ENCODE measurements at regions not wholly inside any gene's neighbourhood (a gene's known extent, or its start where the extent isn't known, plus 50 kb on each side); places are given as distances from the start of the nearest gene placed in this dataset.

DNA sequence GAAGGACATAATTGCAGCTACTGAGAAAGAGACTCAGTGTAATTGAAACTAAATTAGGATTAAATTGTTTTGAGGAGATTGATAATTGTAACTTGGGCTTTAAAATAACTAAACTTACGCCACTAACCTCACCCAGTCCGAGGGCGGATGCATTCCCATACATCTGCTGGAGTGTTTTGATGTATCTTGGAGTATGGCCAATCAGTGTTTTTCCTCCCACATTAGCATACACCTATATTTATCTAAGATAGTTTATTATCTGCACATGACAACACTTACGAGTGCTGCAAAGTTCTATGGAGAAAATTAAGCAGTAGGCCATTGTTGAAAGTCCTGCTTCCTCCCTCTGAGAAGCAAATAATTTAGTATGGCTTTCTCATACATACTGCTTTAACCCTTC lies 184.7 kb upstream of the PLEKHG7 start:
- no peaks in the 10 kb centered on the region for H3K36me3 ChIP-seq (ENCODE audit: insufficient read depth, low read length, poor library complexity, severe bottlenecking)
- no peaks in the 10 kb centered on the region for H3K4me1 ChIP-seq (ENCODE audit: insufficient read depth, low read length, poor library complexity, severe bottlenecking)
- ChIA-PET CTCF (no interaction called here), POLR2A (ENCODE audit: low non-redundant PET) (no interaction called here)
- H3K9me3 ChIP-seq (ENCODE audit: low read depth, low read length, poor library complexity, severe bottlenecking), result no peaks in the 10 kb centered on the region
- TF ChIP-seq, protein P1, sequence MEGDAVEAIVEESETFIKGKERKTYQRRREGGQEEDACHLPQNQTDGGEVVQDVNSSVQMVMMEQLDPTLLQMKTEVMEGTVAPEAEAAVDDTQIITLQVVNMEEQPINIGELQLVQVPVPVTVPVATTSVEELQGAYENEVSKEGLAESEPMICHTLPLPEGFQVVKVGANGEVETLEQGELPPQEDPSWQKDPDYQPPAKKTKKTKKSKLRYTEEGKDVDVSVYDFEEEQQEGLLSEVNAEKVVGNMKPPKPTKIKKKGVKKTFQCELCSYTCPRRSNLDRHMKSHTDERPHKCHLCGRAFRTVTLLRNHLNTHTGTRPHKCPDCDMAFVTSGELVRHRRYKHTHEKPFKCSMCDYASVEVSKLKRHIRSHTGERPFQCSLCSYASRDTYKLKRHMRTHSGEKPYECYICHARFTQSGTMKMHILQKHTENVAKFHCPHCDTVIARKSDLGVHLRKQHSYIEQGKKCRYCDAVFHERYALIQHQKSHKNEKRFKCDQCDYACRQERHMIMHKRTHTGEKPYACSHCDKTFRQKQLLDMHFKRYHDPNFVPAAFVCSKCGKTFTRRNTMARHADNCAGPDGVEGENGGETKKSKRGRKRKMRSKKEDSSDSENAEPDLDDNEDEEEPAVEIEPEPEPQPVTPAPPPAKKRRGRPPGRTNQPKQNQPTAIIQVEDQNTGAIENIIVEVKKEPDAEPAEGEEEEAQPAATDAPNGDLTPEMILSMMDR (conservative IDR thresholded peaks at IDR 0.05; ENCODE audit: low read depth, low read length), result no peak
- intact Hi-C loops (cut with micrococcal nuclease; ENCODE audit: unreplicated experiment), result no loop called here
- no peak overlapping the region for H3K4me3 ChIP-seq (ENCODE audit: low read depth, low read length, poor library complexity, severe bottlenecking)
- H3K27me3 ChIP-seq (replicated peaks; ENCODE audit: insufficient read depth, low read depth, low read length, poor library complexity), result no peaks in the 10 kb centered on the region
- H3K27ac ChIP-seq (ENCODE audit: low read depth, low read length, poor library complexity, severe bottlenecking), result no peak overlapping the region
- BruUV-seq (replicated peaks), result no TSS peak
- no peak for DNase-seq (ENCODE audit: low spot score)

DNA sequence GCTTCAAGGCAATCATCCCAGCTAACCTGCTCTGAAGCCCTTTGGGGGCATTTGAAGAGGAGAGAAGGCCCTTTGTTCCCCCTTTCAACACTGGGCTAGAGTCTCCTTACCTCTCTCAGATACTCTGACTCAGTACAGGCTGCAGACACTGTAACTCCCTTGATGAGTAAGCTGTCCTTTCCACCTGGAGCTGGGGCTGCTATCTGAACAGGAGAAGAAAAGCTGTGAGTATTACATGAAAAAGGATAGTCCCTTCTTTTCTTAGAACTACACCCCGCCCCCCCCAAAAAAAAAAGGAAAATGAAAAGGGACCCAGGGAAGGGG lies 186.6 kb upstream of the PLEKHG7 start:
- no peaks in the 10 kb centered on the region for H3K36me3 ChIP-seq (ENCODE audit: insufficient read depth, low read length, poor library complexity, severe bottlenecking)
- no peak for DNase-seq (ENCODE audit: low spot score)
- H3K27ac ChIP-seq (ENCODE audit: low read depth, low read length, poor library complexity, severe bottlenecking), result no peak overlapping the region
- ChIA-PET CTCF (no interaction called here), POLR2A (ENCODE audit: low non-redundant PET) (no interaction called here)
- TF ChIP-seq, protein P1 (conservative IDR thresholded peaks at IDR 0.05; ENCODE audit: low read depth, low read length), result no peak
- TF ChIP-seq EZH2 (IDR thresholded peaks at IDR 0.05; ENCODE audit: borderline replicate concordance, low read depth, low read length, poor library complexity, severe bottlenecking), result no peak
- no peaks in the 10 kb centered on the region for H3K27me3 ChIP-seq (replicated peaks; ENCODE audit: insufficient read depth, low read depth, low read length, poor library complexity)
- intact Hi-C loops (cut with micrococcal nuclease; ENCODE audit: unreplicated experiment), result no loop called here
- H3K4me1 ChIP-seq (ENCODE audit: insufficient read depth, low read length, poor library complexity, severe bottlenecking), result no peaks in the 10 kb centered on the region
- BruUV-seq (replicated peaks), result no TSS peak
- no peaks in the 10 kb centered on the region for H3K9me3 ChIP-seq (ENCODE audit: low read depth, low read length, poor library complexity, severe bottlenecking)
- H3K4me3 ChIP-seq (ENCODE audit: low read depth, low read length, poor library complexity, severe bottlenecking), result no peak overlapping the region

GRCh38 chr12:92513231-92513730 lies 189.5 kb upstream of the PLEKHG7 start:
- ChIA-PET POLR2A (ENCODE audit: low non-redundant PET) (no interaction called here), CTCF (no interaction called here)
- H3K36me3 ChIP-seq (ENCODE audit: insufficient read depth, low read length, poor library complexity, severe bottlenecking), result no peaks in the 10 kb centered on the region
- H3K9me3 ChIP-seq (ENCODE audit: low read depth, low read length, poor library complexity, severe bottlenecking), result no peaks in the 10 kb centered on the region
- no peaks in the 10 kb centered on the region for H3K27me3 ChIP-seq (replicated peaks; ENCODE audit: insufficient read depth, low read depth, low read length, poor library complexity)
- TF ChIP-seq EZH2 (IDR thresholded peaks at IDR 0.05; ENCODE audit: borderline replicate concordance, low read depth, low read length, poor library complexity, severe bottlenecking), result no peak
- TF ChIP-seq, protein P1 (conservative IDR thresholded peaks at IDR 0.05; ENCODE audit: low read depth, low read length), result no peak
- no peak overlapping the region for H3K4me3 ChIP-seq (ENCODE audit: low read depth, low read length, poor library complexity, severe bottlenecking)
- BruUV-seq (replicated peaks), result no TSS peak
- no peak for DNase-seq (ENCODE audit: low spot score)
- intact Hi-C loops (cut with micrococcal nuclease; ENCODE audit: unreplicated experiment), result no loop called here
- H3K4me1 ChIP-seq (ENCODE audit: insufficient read depth, low read length, poor library complexity, severe bottlenecking), result no peaks in the 10 kb centered on the region
- no peak overlapping the region for H3K27ac ChIP-seq (ENCODE audit: low read depth, low read length, poor library complexity, severe bottlenecking)

Data from A673 (cell line).